SH-SY5Y (cell line): ENCODE measurements at regions not wholly inside any gene's neighbourhood (a gene's known extent, or its start where the extent isn't known, plus 50 kb on each side); places are given as distances from the start of the nearest gene placed in this dataset.

ENCODE experiments used
- GATA2 ChIP-seq: IDR thresholded peaks from 2 replicates; pipeline ENCODE4 v1.6.1; 2011; ENCODE audit warnings: mild to moderate bottlenecking, low read depth, low read length
- GATA3 ChIP-seq: IDR thresholded peaks from 2 replicates; pipeline ENCODE4 v1.6.1; 2011; ENCODE audit warnings: low read depth, mild to moderate bottlenecking, low read length, moderate library complexity

DNA sequence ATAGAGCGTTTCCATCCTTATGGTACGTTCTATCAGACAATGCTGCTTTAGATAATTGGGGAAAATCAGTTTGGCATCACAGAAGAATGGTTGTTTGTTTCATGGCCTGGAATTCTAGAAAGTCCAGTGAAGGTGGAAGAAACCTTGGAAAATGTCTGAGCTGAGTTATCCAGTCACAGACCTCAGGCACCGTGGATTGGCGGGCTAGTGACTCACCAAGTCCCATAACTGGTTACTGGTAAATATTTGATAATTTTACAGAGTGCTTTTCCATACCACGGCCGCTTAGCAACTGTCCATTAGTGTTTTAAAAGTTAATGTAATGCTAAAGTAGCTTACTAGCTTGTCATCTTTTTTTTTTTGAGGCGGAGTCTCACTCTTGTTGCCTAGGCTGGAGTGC, 99.4 kb downstream of the SLC35B3 start:
- TF ChIP-seq GATA3 (no peak), GATA2 (no peak)
